Thyroid gland (tissue), 4 donors: ENCODE measurements at regions not wholly inside any gene's neighbourhood (a gene's known extent, or its start where the extent isn't known, plus 50 kb on each side); places are given as distances from the start of the nearest gene placed in this dataset.

Experiments
- POLR2A ChIP-seq, 2 donors: fragments of 450-650 bp; IDR thresholded peaks; one replicate each; pipeline ENCODE4 v1.6.1; 2017; ENCODE audit warnings: antibody characterized with exemption in 2 of 2, mild to moderate bottlenecking in 2 of 2, moderate library complexity in 1 of 2
- TF ChIP-seq, protein P1 (sequence below), 6 experiments: fragments of 200-600 bp in 3 of 6; fragments of 450-650 bp in 3 of 6; sonication (generic) in 3 of 6; IDR thresholded peaks; one replicate each; pipeline ENCODE4 v1.5.1; 2016 to 2019; ENCODE audit warnings: antibody characterized with exemption in 6 of 6, mild to moderate bottlenecking in 2 of 6, inconsistent platforms in 1 of 6, moderate library complexity in 1 of 6

DNA sequence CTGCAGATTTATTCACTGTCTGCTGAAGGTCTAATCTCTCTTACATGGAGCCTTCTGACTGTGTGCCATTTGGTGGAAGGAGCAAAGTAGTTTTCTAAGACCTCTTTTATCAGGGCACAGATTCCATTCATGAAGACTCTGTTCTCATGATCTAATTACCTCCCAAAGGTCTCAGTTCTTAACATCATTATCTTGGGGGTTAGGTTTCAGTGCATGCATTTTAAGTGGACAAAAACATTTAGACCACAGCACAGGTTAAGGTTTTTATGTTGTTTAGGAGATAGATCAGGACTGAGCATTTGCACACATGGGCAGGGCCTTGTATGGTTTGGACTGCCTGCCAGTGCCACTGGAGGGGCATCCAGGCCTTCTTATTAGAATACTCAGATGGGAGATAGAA lies 746.1 kb downstream of the C12orf50 start:
- TF ChIP-seq, protein P1, sequence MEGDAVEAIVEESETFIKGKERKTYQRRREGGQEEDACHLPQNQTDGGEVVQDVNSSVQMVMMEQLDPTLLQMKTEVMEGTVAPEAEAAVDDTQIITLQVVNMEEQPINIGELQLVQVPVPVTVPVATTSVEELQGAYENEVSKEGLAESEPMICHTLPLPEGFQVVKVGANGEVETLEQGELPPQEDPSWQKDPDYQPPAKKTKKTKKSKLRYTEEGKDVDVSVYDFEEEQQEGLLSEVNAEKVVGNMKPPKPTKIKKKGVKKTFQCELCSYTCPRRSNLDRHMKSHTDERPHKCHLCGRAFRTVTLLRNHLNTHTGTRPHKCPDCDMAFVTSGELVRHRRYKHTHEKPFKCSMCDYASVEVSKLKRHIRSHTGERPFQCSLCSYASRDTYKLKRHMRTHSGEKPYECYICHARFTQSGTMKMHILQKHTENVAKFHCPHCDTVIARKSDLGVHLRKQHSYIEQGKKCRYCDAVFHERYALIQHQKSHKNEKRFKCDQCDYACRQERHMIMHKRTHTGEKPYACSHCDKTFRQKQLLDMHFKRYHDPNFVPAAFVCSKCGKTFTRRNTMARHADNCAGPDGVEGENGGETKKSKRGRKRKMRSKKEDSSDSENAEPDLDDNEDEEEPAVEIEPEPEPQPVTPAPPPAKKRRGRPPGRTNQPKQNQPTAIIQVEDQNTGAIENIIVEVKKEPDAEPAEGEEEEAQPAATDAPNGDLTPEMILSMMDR (IDR thresholded peaks at IDR 0.05) = no peak
- no peak for TF ChIP-seq POLR2A (IDR thresholded peaks at IDR 0.05)
